ENCODE measurements at regions not wholly inside any gene's neighbourhood (a gene's known extent, or its start where the extent isn't known, plus 50 kb on each side); places are given as distances from the start of the nearest gene placed in this dataset.

DNA sequence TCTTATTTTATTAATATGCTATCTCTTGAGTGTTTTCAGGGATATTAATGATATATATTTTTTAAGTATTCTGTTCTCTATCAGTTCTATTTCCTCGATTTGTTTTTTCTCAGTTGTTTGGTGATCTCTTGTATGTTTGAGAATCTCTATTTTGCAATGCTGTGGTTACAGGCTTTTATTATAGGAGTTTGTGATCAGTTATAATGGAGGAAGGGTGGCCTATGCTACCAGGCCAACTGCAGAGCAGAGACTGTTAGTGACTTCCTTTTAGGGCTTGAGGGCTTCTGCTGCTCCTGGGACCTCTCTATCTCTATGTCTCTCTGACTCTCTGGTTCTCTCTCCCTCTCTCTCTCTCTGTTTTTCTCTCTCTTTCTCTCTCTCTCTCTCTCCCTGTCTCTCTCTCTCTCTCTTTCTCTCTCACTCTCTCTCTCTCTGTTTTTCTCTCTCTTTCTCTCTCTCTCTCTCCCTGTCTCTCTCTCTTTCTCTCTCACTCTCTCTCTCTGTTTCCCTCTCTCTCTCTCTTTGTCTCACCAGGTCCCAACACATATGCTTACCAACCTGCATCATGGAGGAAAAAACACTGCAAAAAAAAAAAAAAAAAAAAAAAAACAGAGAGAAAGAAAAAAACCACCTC is 69.4 kb upstream of the CAV2 start:
- TF ChIP-seq CTCF (IDR thresholded peaks at IDR 0.05; ENCODE audit: insufficient read depth, low read length) (no peak), SPI1 (IDR thresholded peaks at IDR 0.05; ENCODE audit: borderline replicate concordance, low read depth) (no peak), REST (IDR thresholded peaks at IDR 0.05; ENCODE audit: insufficient replicate concordance, low read depth) (no peak), GABPA (IDR thresholded peaks at IDR 0.05; ENCODE audit: low read depth) (no peak), POLR2AphosphoS5 (IDR thresholded peaks at IDR 0.05; ENCODE audit: low read depth) (no peak)

All from HL-60 (cell line).